GM18870 (cell line): ENCODE measurements at regions not wholly inside any gene's neighbourhood (a gene's known extent, or its start where the extent isn't known, plus 50 kb on each side); places are given as distances from the start of the nearest gene placed in this dataset.

Experiments
- ATAC-seq: cut with Tn5 transposase; IDR thresholded peaks from one replicate; pipeline ENCODE4 v1.9.1; 2021; ENCODE audit warnings: moderate library complexity; ENCODE audit not compliant: unreplicated experiment

GRCh38 chr5:174159327-174160114 lies 114.0 kb downstream of the NSG2 start:
- no peak for ATAC-seq

- no peak for ATAC-seq
Measured at GRCh38 chr5:174165406-174165805, 119.9 kb downstream of the NSG2 start.

- no peak for ATAC-seq
Measured at GRCh38 chr5:174166231-174167079, 120.9 kb downstream of the NSG2 start.

- ATAC-seq, result no peak
Measured at GRCh38 chr5:174167080-174167910, 121.8 kb downstream of the NSG2 start.

- ATAC-seq, result no peak
Measured at GRCh38 chr5:174172152-174172551, 126.6 kb downstream of the NSG2 start.

GRCh38 chr5:174172566-174172965 lies 127.1 kb downstream of the NSG2 start:
- no peak for ATAC-seq

GRCh38 chr5:174173766-174174165 lies 128.3 kb downstream of the NSG2 start:
- no peak for ATAC-seq

GRCh38 chr5:174175716-174176268 lies 130.3 kb downstream of the NSG2 start:
- no peak for ATAC-seq

GRCh38 chr5:174176511-174176910 lies 131.0 kb downstream of the NSG2 start:
- no peak for ATAC-seq

- ATAC-seq, result no peak
Measured at GRCh38 chr5:174177531-174177930, 132.0 kb downstream of the NSG2 start.

GRCh38 chr5:174177976-174178605 lies 132.6 kb downstream of the NSG2 start:
- ATAC-seq, result no peak

- no peak for ATAC-seq
Measured at GRCh38 chr5:174180639-174181038, 135.1 kb downstream of the NSG2 start.

- ATAC-seq, result no peak
Measured at GRCh38 chr5:174182111-174182510, 136.6 kb downstream of the NSG2 start.

- ATAC-seq, result no peak
Measured at GRCh38 chr5:174183701-174184100, 138.2 kb downstream of the NSG2 start.

- no peak for ATAC-seq
Measured at GRCh38 chr5:174185506-174185905, 140.0 kb downstream of the NSG2 start.

- ATAC-seq, result no peak
Measured at GRCh38 chr5:174186096-174186695, 140.7 kb downstream of the NSG2 start.

- no peak for ATAC-seq
Measured at GRCh38 chr5:174187001-174187400, 141.5 kb downstream of the NSG2 start.

- ATAC-seq, result no peak
Measured at GRCh38 chr5:174187481-174187880, 142.0 kb downstream of the NSG2 start.

- no peak for ATAC-seq
Measured at GRCh38 chr5:174188295-174188694, 142.8 kb downstream of the NSG2 start.
